ENCODE measurements at regions not wholly inside any gene's neighbourhood (a gene's known extent, or its start where the extent isn't known, plus 50 kb on each side); places are given as distances from the start of the nearest gene placed in this dataset.
"Not testable (repeated sequence)": the region's sequence is repeated elsewhere in the genome, so short reads cannot be mapped to it uniquely, and the experiment has no call there.

DNA sequence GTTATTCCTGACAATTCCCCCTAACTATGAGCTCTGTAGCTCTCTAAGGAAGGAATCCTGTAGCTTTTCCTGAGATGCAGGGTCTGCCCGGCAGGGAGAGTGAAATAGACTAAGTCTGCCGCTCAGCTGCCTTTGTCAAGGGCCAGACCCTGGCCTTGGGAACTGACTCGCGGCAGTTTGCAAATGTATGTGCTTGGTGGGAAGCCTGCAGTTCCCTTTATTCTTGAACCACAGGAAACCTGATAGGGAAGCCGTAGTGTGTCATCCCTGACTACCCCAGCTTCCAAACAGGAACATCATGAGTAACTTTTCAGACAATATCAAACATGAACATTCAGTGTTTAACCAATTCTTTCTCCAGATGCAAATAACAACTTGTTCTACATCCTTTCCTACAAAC lies 78.7 kb upstream of the IFNGR1 start:
- Mint-ChIP-seq H3K9me3 (peaks cover 6% of the 10 kb centered on the region), H3K4me3 (no peak overlapping the region), H3K27me3 (no peaks in the 10 kb centered on the region), H3K27ac (no peak overlapping the region), H3K36me3 (no peaks in the 10 kb centered on the region), H3K4me1 (ENCODE audit: unreplicated experiment) (peaks cover 24% of the 10 kb centered on the region)
- TF ChIP-seq, protein P1, sequence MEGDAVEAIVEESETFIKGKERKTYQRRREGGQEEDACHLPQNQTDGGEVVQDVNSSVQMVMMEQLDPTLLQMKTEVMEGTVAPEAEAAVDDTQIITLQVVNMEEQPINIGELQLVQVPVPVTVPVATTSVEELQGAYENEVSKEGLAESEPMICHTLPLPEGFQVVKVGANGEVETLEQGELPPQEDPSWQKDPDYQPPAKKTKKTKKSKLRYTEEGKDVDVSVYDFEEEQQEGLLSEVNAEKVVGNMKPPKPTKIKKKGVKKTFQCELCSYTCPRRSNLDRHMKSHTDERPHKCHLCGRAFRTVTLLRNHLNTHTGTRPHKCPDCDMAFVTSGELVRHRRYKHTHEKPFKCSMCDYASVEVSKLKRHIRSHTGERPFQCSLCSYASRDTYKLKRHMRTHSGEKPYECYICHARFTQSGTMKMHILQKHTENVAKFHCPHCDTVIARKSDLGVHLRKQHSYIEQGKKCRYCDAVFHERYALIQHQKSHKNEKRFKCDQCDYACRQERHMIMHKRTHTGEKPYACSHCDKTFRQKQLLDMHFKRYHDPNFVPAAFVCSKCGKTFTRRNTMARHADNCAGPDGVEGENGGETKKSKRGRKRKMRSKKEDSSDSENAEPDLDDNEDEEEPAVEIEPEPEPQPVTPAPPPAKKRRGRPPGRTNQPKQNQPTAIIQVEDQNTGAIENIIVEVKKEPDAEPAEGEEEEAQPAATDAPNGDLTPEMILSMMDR (conservative IDR thresholded peaks at IDR 0.05) = no peak
- DNase-seq (ENCODE audit: extremely low spot score, unreplicated experiment) = no peak

DNA sequence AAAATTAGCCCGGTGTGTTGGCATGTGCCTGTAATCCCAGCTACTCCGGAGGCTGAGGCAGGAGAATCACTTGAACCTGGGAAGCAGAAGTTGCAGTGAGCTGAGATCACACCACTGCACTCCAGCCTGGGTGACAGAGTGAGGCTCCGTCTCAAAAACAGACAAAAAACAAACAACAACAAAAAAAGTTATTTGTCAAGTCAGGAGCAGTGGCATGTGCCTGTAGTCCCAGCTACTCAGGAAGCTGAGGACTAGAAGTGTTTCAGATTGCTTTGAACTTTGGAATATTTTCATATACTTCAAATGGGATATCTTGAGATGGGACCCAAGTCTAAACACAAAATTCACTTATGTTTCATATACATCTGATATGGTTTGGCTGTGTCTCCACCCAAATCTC lies 73.1 kb upstream of the IFNGR1 start:
- not testable (repeated sequence) for H3K4me1 Mint-ChIP-seq (ENCODE audit: unreplicated experiment); H3K27ac Mint-ChIP-seq; H3K9me3 Mint-ChIP-seq; H3K4me3 Mint-ChIP-seq; H3K36me3 Mint-ChIP-seq; DNase-seq (ENCODE audit: extremely low spot score, unreplicated experiment); H3K27me3 Mint-ChIP-seq

DNA sequence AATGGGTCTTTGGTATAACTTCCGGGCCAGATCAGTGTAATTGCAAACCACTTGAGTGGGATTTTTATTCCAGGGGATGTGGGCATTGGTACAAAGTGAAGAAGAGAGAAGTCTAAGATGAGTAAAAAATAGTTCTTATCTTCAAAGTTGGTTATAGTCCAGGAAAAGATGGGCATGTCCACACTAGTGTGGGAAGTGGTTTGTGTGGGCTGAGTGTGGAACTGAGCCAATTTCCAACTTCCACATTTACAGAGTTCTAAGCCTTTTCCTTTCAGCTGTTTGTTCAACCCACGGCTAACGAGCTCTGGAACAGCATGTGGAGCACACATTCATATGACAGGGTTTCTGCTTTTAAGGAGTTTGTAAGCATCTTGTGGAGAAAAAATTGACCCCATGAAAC lies 72.3 kb upstream of the IFNGR1 start:
- H3K27me3 Mint-ChIP-seq = no peaks in the 10 kb centered on the region
- H3K4me1 Mint-ChIP-seq (ENCODE audit: unreplicated experiment) = no peaks in the 10 kb centered on the region
- TF ChIP-seq, protein P1 (conservative IDR thresholded peaks at IDR 0.05) = no peak
- DNase-seq (ENCODE audit: extremely low spot score, unreplicated experiment) = no peak
- H3K27ac Mint-ChIP-seq = no peak overlapping the region
- H3K4me3 Mint-ChIP-seq = no peak overlapping the region
- H3K9me3 Mint-ChIP-seq = no peaks in the 10 kb centered on the region
- H3K36me3 Mint-ChIP-seq = no peaks in the 10 kb centered on the region

DNA sequence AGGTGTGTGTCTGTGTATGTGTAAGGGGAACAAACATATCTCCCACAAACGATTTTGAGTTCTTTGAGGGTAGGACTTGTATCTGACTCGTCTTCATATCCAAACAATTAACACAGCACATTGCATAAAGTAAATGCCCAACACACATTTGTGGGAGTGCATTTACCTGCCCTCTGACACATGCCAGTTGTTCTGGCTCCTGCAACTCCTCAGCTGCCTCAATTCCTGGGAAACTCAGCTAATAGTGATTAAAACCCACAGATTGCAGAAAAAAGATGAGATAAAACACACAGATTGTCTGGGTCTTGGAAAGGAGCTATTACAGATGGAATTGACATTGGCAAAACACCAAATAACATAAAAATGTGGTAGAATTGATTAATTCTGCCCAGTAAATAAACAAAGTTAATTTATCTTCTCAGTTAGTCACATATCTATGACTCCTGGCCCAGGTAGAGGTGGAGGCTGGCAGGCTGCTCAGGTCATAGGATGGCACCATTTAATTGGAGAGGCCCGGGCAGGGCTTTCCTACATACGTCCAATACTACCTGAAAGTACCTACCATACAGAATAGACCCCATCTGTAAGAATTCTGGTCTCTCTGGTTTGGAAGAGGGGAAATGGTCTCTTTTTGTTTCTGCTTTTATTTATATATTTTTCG lies 71.5 kb upstream of the IFNGR1 start:
- DNase-seq (ENCODE audit: extremely low spot score, unreplicated experiment) = no peak
- Mint-ChIP-seq H3K9me3 (no peaks in the 10 kb centered on the region), H3K4me1 (ENCODE audit: unreplicated experiment) (no peaks in the 10 kb centered on the region), H3K27me3 (no peaks in the 10 kb centered on the region), H3K36me3 (no peaks in the 10 kb centered on the region), H3K4me3 (no peak overlapping the region), H3K27ac (no peak overlapping the region)
- TF ChIP-seq, protein P1 (conservative IDR thresholded peaks at IDR 0.05) = no peak

DNA sequence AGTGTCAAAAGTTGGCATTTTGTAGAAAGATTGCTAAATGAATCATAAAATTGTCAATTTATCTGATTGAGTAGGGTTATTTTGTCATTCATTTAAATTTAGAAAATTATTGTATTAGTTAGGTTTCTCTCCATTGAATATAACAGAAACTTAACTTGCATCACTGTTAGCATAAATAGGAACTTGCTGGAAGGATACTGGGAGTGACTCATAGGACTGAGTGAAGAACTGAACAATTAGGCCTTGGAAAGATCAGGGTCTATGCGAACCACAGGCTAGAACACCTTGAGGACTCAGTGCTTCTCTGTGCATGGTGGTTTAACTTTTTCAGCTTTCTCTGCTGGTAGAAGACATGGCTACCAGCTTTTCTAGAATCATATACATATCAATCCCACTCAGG lies 67.7 kb upstream of the IFNGR1 start:
- Mint-ChIP-seq H3K4me1 (ENCODE audit: unreplicated experiment) (no peaks in the 10 kb centered on the region), H3K27me3 (peaks cover 8% of the 10 kb centered on the region), H3K36me3 (no peaks in the 10 kb centered on the region), H3K27ac (no peak overlapping the region), H3K4me3 (no peak overlapping the region), H3K9me3 (no peaks in the 10 kb centered on the region)
- no peak for DNase-seq (ENCODE audit: extremely low spot score, unreplicated experiment)
- TF ChIP-seq, protein P1 (conservative IDR thresholded peaks at IDR 0.05) = no peak

DNA sequence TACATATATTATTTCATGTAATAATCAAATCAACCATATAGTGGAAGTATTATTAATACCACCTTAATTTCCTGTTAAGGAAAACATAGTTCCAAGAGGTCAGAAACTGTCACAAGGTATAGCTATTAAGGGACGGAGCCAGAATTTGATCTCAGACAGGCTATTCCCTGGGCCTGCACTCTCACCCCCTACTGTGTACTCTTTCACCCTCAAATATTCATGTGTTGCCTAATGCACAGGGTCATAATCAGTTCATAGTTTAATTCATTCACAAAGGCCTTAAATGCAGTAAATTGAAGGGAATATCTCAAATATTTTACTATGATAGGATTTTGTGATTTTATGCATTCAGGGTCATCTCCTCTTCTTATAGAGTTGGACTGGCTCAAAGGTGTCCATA lies 67.2 kb upstream of the IFNGR1 start:
- Mint-ChIP-seq H3K4me3 (no peak overlapping the region), H3K27ac (no peak overlapping the region), H3K36me3 (no peaks in the 10 kb centered on the region)

More for the DNA sequence above, 67.2 kb upstream of the IFNGR1 start:
- H3K4me1 Mint-ChIP-seq (ENCODE audit: unreplicated experiment) = no peaks in the 10 kb centered on the region
- H3K27me3 Mint-ChIP-seq = peaks cover 8% of the 10 kb centered on the region
- TF ChIP-seq, protein P1 (conservative IDR thresholded peaks at IDR 0.05) = no peak
- H3K9me3 Mint-ChIP-seq = no peaks in the 10 kb centered on the region
- DNase-seq (ENCODE audit: extremely low spot score, unreplicated experiment) = no peak

All from type B pancreatic cell (in vitro differentiated cells).